ENCODE measurements at regions not wholly inside any gene's neighbourhood (a gene's known extent, or its start where the extent isn't known, plus 50 kb on each side); places are given as distances from the start of the nearest gene placed in this dataset.

DNA sequence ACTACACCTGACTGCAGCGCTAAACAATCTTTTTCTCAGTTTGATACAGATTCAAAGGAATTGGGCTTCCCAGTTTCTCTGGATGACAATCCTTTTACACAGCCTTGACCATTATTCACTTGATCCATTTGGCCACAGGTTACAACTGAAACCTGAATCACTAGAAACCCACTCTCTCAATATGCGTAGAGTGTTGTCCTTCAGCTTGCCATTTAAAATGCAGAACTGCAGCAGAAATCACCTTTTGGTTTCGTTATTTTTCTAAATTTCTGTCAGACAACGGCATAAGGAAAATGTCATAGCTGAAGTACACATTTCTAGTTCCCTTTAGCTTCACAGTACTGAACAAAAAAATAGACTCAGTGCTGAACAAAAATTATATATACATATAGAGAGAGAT lies 255.8 kb upstream of the TENM3 start:
- TF ChIP-seq POLR2AphosphoS5 (IDR thresholded peaks at IDR 0.05; ENCODE audit: borderline replicate concordance, low read depth, low read length) (no peak), EZH2 (IDR thresholded peaks at IDR 0.05) (no peak)
